Panc1 (cell line): ENCODE measurements at regions not wholly inside any gene's neighbourhood (a gene's known extent, or its start where the extent isn't known, plus 50 kb on each side); places are given as distances from the start of the nearest gene placed in this dataset.

Source experiments
- ATAC-seq: fragments of 200-7000 bp; cut with Tn5 transposase; 2 replicates; pipeline ENCODE4 v1.9.1; 2020; ENCODE audit warnings: mild to moderate bottlenecking, moderate library complexity
- BruUV-seq: library from RNA; stranded (reverse); fragments of 400-500 nt; replicated peaks from 2 replicates; lab custom pipeline; 2021; lab: Mats Ljungman, UMichigan
- CTCF ChIA-PET: fragments of 300-600 bp; sonication (Branson Sonifier 250); formaldehyde crosslinking; loops from one replicate; lab custom pipeline; 2022; ENCODE audit warnings: antibody characterized with exemption; lab: Charles Lee
- POLR2A ChIA-PET: fragments of 300-600 bp; sonication (Branson Sonifier 250); formaldehyde crosslinking; loops from one replicate; lab custom pipeline; 2022; ENCODE audit warnings: antibody characterized with exemption; lab: Charles Lee
- DNase-seq: peaks from one replicate; pipeline ENCODE4 v3.0.0-alpha.2; 2010; ENCODE audit warnings: low read depth, low spot score
- H3K27ac ChIP-seq: 2 replicates; pipeline ENCODE4 v1.5.1; 2011; ENCODE audit warnings: mild to moderate bottlenecking, low read length, inconsistent platforms
- H3K27me3 ChIP-seq: fragments of 200-500 bp; sonication (Bioruptor generic); 2 replicates; pipeline ENCODE4 v1.6.0; 2014; ENCODE audit warnings: low read length, inconsistent platforms; ENCODE audit not compliant: control insufficient read depth, insufficient read depth
- H3K36me3 ChIP-seq: fragments of 200-500 bp; sonication (Bioruptor generic); 2 replicates; pipeline ENCODE4 v1.5.1; 2014; ENCODE audit warnings: inconsistent platforms, mild to moderate bottlenecking, low read length, moderate library complexity; ENCODE audit not compliant: control insufficient read depth, insufficient read depth
- H3K4me1 ChIP-seq: 2 replicates; pipeline ENCODE4 v1.5.1; 2011; ENCODE audit warnings: inconsistent platforms, mild to moderate bottlenecking, low read length, moderate library complexity; ENCODE audit not compliant: control insufficient read depth, insufficient read depth
- H3K4me3 ChIP-seq, 2 experiments: 2 replicates each; pipeline ENCODE4 v1.5.1; 2011 to 2012; ENCODE audit warnings: low read depth in 2 of 2, low read length in 2 of 2, mild to moderate bottlenecking in 2 of 2, inconsistent platforms in 1 of 2, moderate library complexity in 1 of 2
- H3K9me3 ChIP-seq: fragments of 200-500 bp; sonication (Bioruptor generic); 2 replicates; pipeline ENCODE4 v1.5.1; 2014; ENCODE audit warnings: low read depth, mild to moderate bottlenecking, inconsistent platforms, low read length, moderate library complexity; ENCODE audit not compliant: control insufficient read depth, insufficient read depth
- POLR2AphosphoS5 ChIP-seq: IDR thresholded peaks from 2 replicates; pipeline ENCODE4 v1.6.1; 2012; ENCODE audit warnings: mild to moderate bottlenecking, low read depth, low read length, moderate library complexity
- SIN3A ChIP-seq: IDR thresholded peaks from 2 replicates; pipeline ENCODE4 v1.6.1; 2012; ENCODE audit warnings: low read depth, mild to moderate bottlenecking, low read length, moderate library complexity, borderline replicate concordance; ENCODE audit not compliant: insufficient read depth
- TCF7L2 ChIP-seq: IDR thresholded peaks from 2 replicates; pipeline ENCODE4 v1.6.1; 2011; ENCODE audit warnings: mild to moderate bottlenecking, low read depth, low read length, inconsistent platforms
- in situ Hi-C: cut with HindIII; loops from 2 replicates; pipeline ENCODE4 v1.10.0; 2016; ENCODE audit warnings: low sequenced_read_pairs, low pct_unique_long_range_greater_than_20kb
- intact Hi-C: fragments of 100-400 bp; cut with micrococcal nuclease; formaldehyde crosslinking; loops from one replicate; pipeline ENCODE4 v1.10.0; 2022; ENCODE audit not compliant: unreplicated experiment
- TF ChIP-seq, protein P1 (sequence below): fragments of 450-650 bp; IDR thresholded peaks from 2 replicates; pipeline ENCODE4 v1.5.1; 2017; ENCODE audit warnings: mild to moderate bottlenecking
- TF ChIP-seq, protein P2 (sequence below), 2 experiments: IDR thresholded peaks; 2 replicates each; pipeline ENCODE4 v1.6.1; 2011 to 2012; ENCODE audit warnings: low read depth in 2 of 2, control low read depth in 1 of 2, low read length in 1 of 2, mild to moderate bottlenecking in 1 of 2, moderate library complexity in 1 of 2; ENCODE audit not compliant: insufficient read depth in 1 of 2

DNA sequence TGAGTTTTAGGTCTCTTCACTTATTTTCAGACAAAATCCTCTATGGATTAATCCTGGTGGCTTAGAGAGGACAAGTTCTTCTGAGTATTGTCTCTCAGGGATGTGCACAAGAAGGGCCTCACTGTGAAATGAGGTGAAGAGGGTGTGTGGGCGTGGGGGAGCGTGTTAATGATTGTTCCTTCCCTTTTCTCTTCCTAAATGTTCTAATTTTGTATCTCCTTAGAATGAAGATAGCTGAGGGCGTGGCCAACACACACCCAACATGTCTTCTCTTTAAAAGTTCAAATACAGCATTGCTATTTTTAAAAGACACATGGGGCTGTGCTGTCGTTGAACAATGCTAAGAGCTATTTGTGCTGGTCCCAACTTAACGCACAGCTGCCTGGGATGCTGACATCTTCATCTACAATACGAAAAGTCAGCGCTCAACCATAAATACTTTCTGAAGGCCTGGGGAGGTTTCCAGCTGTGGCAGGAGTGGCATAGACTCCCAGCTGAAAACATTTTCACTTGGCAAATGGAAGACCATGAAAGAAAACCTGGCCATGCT is 135.9 kb downstream of the JCAD start:
- no peak for ATAC-seq
- CTCF ChIA-PET: no interaction called here

DNA sequence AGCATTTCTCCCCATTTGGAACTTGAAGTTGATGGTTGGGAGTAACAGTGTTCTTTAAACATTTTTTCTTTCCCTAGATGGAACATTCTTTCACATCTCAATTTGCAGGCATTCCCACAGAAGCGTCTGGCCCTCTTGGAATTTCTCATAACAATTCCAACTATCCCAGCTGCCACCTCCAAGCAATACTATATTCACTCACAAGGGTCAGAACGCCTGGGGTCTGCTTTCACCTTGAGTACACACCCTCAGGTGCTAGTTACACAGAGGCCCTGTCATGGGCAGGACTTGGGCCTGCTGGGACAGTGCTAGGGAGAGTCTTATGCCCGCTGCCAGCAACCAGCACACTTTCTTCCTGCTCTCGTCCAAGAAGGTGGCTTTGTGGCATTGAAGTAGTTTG is 136.5 kb downstream of the JCAD start:
- CTCF ChIA-PET: no interaction called here
- no peak overlapping the region for H3K27ac ChIP-seq
- intact Hi-C loops: no loop called here

More for the DNA sequence above, 135.9 kb downstream of the JCAD start:
- POLR2A ChIA-PET: no interaction called here
- DNase-seq: no peak
- intact Hi-C loops: no loop called here
- H3K9me3 ChIP-seq: no peaks in the 10 kb centered on the region
- in situ Hi-C loops: no loop called here
- H3K27ac ChIP-seq: no peak overlapping the region
- no peak overlapping the region for H3K4me3 ChIP-seq
- TF ChIP-seq POLR2AphosphoS5 (no peak), TCF7L2 (no peak), SIN3A (no peak)
- TF ChIP-seq, protein P1, sequence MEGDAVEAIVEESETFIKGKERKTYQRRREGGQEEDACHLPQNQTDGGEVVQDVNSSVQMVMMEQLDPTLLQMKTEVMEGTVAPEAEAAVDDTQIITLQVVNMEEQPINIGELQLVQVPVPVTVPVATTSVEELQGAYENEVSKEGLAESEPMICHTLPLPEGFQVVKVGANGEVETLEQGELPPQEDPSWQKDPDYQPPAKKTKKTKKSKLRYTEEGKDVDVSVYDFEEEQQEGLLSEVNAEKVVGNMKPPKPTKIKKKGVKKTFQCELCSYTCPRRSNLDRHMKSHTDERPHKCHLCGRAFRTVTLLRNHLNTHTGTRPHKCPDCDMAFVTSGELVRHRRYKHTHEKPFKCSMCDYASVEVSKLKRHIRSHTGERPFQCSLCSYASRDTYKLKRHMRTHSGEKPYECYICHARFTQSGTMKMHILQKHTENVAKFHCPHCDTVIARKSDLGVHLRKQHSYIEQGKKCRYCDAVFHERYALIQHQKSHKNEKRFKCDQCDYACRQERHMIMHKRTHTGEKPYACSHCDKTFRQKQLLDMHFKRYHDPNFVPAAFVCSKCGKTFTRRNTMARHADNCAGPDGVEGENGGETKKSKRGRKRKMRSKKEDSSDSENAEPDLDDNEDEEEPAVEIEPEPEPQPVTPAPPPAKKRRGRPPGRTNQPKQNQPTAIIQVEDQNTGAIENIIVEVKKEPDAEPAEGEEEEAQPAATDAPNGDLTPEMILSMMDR: no peak
- TF ChIP-seq, protein P2, sequence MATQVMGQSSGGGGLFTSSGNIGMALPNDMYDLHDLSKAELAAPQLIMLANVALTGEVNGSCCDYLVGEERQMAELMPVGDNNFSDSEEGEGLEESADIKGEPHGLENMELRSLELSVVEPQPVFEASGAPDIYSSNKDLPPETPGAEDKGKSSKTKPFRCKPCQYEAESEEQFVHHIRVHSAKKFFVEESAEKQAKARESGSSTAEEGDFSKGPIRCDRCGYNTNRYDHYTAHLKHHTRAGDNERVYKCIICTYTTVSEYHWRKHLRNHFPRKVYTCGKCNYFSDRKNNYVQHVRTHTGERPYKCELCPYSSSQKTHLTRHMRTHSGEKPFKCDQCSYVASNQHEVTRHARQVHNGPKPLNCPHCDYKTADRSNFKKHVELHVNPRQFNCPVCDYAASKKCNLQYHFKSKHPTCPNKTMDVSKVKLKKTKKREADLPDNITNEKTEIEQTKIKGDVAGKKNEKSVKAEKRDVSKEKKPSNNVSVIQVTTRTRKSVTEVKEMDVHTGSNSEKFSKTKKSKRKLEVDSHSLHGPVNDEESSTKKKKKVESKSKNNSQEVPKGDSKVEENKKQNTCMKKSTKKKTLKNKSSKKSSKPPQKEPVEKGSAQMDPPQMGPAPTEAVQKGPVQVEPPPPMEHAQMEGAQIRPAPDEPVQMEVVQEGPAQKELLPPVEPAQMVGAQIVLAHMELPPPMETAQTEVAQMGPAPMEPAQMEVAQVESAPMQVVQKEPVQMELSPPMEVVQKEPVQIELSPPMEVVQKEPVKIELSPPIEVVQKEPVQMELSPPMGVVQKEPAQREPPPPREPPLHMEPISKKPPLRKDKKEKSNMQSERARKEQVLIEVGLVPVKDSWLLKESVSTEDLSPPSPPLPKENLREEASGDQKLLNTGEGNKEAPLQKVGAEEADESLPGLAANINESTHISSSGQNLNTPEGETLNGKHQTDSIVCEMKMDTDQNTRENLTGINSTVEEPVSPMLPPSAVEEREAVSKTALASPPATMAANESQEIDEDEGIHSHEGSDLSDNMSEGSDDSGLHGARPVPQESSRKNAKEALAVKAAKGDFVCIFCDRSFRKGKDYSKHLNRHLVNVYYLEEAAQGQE (IDR thresholded peaks at IDR 0.05; ENCODE audit: insufficient read depth in 1 of 2, low read depth in 2 of 2, low read length in 1 of 2): no peak
- no TSS peak for BruUV-seq
- no peaks in the 10 kb centered on the region for H3K36me3 ChIP-seq
- H3K27me3 ChIP-seq: no peaks in the 10 kb centered on the region
- no peaks in the 10 kb centered on the region for H3K4me1 ChIP-seq

More for the DNA sequence above, 136.5 kb downstream of the JCAD start:
- Histone ChIP-seq H3K36me3 (no peaks in the 10 kb centered on the region), H3K9me3 (no peaks in the 10 kb centered on the region), H3K4me1 (no peaks in the 10 kb centered on the region), H3K27me3 (no peaks in the 10 kb centered on the region), H3K4me3 (no peak overlapping the region)
- in situ Hi-C loops: no loop called here
- no peak for DNase-seq
- TF ChIP-seq TCF7L2 (no peak), SIN3A (no peak), POLR2AphosphoS5 (no peak)
- TF ChIP-seq, protein P2 (IDR thresholded peaks at IDR 0.05; ENCODE audit: insufficient read depth in 1 of 2, low read depth in 2 of 2, low read length in 1 of 2): no peak
- TF ChIP-seq, protein P1: no peak
- POLR2A ChIA-PET: no interaction called here
- BruUV-seq: no TSS peak
- no peak for ATAC-seq
